Omental fat pad (tissue), 3 donors: ENCODE measurements at regions not wholly inside any gene's neighbourhood (a gene's known extent, or its start where the extent isn't known, plus 50 kb on each side); places are given as distances from the start of the nearest gene placed in this dataset.

Experiments
- ATAC-seq: fragments of 150-250 bp; one replicate; pipeline ENCODE4 v1.9.1; 2016; ENCODE audit warnings: mild to moderate bottlenecking, moderate library complexity; ENCODE audit not compliant: low FRiP score
- DNase-seq: peaks from one replicate; pipeline ENCODE4 v3.0.0-alpha.2; 2019; ENCODE audit warnings: low spot score
- TF ChIP-seq, protein P1 (sequence below), 3 donors: fragments of 450-650 bp; IDR thresholded peaks; one replicate each; pipeline ENCODE4 v1.5.1; 2016 to 2017; ENCODE audit warnings: antibody characterized with exemption in 3 of 3, mild to moderate bottlenecking in 3 of 3, moderate library complexity in 2 of 3

DNA sequence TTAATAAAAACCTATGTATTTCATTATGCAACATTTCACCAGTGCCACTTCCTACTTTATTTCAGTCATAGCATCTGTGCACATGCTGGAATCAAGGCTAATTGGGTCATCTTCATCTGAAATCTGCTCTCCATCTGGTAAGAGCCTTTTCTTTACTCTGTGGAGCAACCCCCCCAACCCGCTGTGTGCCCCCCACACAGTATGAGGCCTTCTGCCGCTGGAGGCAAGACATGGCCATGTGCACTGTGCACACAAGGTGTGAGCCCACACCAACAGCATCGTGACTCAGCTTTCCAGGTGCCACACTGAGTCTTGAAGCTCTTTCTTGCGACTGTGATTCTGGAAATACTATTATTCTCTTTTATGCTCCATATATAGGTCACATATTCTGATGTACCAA is 471.0 kb downstream of the TBC1D4 start:
- TF ChIP-seq, protein P1, sequence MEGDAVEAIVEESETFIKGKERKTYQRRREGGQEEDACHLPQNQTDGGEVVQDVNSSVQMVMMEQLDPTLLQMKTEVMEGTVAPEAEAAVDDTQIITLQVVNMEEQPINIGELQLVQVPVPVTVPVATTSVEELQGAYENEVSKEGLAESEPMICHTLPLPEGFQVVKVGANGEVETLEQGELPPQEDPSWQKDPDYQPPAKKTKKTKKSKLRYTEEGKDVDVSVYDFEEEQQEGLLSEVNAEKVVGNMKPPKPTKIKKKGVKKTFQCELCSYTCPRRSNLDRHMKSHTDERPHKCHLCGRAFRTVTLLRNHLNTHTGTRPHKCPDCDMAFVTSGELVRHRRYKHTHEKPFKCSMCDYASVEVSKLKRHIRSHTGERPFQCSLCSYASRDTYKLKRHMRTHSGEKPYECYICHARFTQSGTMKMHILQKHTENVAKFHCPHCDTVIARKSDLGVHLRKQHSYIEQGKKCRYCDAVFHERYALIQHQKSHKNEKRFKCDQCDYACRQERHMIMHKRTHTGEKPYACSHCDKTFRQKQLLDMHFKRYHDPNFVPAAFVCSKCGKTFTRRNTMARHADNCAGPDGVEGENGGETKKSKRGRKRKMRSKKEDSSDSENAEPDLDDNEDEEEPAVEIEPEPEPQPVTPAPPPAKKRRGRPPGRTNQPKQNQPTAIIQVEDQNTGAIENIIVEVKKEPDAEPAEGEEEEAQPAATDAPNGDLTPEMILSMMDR (IDR thresholded peaks at IDR 0.05), result no peak
- no peak for ATAC-seq
- DNase-seq, result no peak

DNA sequence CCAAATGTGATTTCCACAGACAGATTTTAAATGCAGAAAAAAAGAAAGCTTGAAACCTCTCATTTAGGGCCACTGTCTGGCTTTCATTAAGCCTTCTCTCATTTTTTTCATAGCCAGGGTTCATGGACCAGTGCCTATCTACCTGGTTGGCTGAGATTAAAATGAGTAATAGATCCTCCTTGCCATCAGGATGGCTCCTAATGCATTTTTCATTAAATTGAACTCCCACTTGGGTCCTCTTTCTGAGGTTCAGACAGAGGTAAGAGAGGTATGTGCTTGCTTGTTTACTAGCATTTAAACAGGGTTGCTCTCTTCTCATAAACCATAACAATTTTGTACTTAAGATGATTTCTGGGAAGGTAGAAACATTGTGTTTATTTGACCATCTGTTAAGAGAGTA is 473.0 kb downstream of the TBC1D4 start:
- no peak for ATAC-seq
- DNase-seq, result no peak
- TF ChIP-seq, protein P1 (IDR thresholded peaks at IDR 0.05), result no peak

DNA sequence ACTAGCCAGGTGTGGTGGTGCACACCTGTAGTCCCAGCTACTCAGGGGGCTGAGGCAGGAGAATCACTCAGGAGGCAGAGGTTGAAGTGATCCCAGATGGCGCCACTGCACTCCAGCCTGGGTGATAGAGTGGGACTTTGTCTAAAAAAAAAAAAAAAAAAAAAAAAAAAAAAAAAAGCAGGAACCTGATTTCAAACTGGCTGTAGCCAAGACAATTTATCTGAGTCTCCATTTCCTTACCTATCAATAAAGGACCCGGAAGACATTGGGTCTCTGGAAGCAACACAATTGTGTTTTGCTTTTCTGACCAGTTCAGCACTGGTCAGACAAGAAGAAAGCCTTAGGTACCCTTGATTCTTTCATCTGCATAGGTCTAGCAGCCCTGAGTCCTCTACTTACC is 491.0 kb downstream of the TBC1D4 start:
- TF ChIP-seq, protein P1 (IDR thresholded peaks at IDR 0.05), result no peak
- no peak for ATAC-seq
- no peak for DNase-seq

DNA sequence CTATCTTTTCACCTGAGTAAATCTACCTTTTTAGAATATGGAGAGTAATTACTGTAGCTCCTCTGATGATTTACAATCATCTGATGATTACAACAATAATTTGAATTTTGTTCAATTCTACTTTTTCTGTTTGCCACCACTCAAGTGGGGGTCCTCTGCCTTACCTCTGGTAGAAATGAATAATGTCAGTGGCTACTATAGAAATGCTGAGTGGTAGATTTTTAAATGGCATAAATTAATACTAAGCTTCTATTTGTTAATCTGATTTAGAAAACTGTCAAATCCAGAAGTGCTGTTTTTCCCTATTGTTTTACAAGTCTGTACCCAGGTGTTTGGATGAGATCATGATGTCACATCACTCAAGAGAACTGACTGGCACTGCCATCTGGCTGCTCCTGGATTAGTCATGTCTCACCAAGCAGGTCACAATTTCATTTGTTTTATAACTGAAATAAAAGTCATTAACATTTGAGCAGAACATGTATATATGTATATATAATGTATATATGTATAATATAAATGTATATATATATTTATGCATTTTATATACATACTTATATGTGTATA is 494.8 kb downstream of the TBC1D4 start:
- DNase-seq (no peak), ATAC-seq (no peak)
- TF ChIP-seq, protein P1 (IDR thresholded peaks at IDR 0.05), result no peak

DNA sequence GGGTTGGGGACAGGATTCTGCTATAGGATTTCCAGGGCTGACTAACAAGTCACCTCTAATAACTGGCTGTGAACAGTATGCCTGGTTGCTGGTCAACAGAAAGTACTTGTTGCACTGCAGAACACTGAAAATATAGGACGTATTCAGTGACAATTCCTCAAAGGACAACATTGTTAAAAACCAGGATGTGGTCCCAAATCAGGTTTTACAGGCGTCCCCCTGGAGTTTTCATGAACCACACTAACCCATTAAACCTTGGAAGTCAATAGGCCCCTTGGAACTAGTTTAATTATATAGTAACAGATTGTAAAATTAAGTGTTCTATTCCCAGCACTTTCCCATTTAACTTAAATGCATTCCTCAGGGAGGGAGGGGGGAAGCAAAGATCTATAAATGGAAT is 495.4 kb downstream of the TBC1D4 start:
- ATAC-seq, result no peak
- DNase-seq, result no peak

DNA sequence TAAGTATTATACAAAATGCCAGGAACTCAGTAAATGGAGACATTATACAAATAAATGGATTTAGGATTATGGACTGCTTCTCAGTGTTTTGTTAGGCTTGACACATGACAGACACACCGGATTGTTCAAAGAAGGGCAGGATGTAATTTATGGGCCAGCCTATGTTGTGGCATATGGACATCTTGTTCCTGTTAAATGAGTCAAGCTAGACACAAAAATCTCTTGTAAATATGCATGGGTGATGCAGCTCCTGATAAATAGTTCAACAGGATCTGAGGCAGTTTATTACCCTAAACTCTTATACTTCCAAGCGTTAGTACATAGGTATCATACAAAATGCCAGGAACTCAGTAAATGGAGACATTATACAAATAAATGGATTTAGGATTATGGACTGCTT is 502.3 kb downstream of the TBC1D4 start:
- TF ChIP-seq, protein P1 (IDR thresholded peaks at IDR 0.05), result no peak
- ATAC-seq (no peak), DNase-seq (no peak)

More for the DNA sequence above, 495.4 kb downstream of the TBC1D4 start:
- TF ChIP-seq, protein P1 (IDR thresholded peaks at IDR 0.05), result no peak

DNA sequence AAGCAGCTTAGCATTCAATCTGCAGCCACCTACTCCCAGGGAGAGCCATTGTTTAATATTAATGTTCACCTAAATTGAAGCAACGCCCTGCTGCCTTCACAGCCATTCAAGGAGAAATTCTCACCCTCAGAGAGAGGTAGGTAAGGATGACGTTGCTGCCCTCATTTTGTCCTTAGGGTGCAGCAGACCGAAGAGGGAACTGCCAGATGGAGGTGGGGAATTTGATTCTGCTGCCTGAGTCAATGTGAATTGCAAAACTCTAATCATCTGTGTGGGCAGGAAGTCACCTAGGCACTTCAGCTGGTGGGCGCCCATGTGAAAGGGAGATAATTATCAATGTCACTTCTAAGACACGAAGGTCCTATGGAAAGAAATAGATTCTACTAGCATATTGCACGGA is 503.4 kb downstream of the TBC1D4 start:
- DNase-seq (no peak), ATAC-seq (no peak)
- TF ChIP-seq, protein P1 (IDR thresholded peaks at IDR 0.05), result no peak
